ENCODE measurements at regions not wholly inside any gene's neighbourhood (a gene's known extent, or its start where the extent isn't known, plus 50 kb on each side); places are given as distances from the start of the nearest gene placed in this dataset.
"Not testable (repeated sequence)": the region's sequence is repeated elsewhere in the genome, so short reads cannot be mapped to it uniquely, and the experiment has no call there.

DNA sequence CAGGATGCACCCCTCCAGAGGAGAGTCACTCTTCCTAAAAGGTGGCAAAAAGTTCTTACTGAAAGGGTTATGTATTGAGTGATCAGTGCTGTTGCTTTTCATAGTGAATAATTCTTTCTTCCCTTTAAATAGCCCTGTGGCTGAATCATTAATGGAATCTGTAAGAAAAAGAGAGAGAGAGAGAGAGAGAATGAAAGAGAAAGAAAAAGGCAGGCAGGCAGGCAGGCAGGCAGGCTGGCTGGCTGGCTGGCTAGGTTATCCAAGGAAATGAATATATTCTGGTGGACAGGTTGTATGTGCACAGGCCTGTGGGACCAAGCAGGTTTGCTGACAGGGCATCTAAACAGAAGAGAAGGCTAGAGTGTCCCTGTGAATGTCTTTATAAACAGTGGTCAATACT is 100.5 kb downstream of the DLEU7 start:
- no peak for TF ChIP-seq POU2F2 (IDR thresholded peaks at IDR 0.05; ENCODE audit: low read depth, low read length)
- TF ChIP-seq PAX5 (IDR thresholded peaks at IDR 0.05; ENCODE audit: insufficient read depth, low read length, severe bottlenecking) = no peak
- TF ChIP-seq TAF1 (IDR thresholded peaks at IDR 0.05; ENCODE audit: low read depth, low read length) = no peak
- TF ChIP-seq POLR2AphosphoS5 (IDR thresholded peaks at IDR 0.05; ENCODE audit: low read depth, low read length) = no peak
- no peak for TF ChIP-seq SPI1 (IDR thresholded peaks at IDR 0.05; ENCODE audit: low read depth, low read length)
- TF ChIP-seq POLR2A (IDR thresholded peaks at IDR 0.05; ENCODE audit: low read depth, low read length) = no peak

DNA sequence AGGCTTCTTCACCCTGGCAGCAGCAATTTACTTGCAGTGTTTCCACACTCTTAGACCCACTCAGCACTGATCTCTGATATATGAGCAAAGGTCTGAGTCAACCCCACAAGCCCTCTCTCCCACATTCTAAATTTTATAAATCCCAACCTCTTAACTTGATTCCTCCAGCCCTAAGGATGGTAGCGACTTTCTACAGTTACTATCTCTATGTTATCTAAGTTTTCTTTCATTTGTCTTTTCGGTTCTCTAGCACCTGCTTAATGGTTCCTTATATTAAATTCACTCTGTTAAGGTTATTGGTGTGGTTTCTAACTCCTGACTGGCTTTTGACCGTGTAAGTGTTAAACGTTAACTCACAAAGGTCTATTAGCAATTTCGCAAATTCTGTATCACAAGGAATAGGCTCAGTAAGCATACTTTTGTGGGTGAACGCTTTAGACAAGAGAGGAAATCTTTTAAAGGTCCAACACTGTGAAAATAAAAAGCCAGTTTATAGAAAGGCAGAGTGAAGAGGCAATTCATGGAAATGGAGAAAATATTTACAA is 99.3 kb downstream of the DLEU7 start:
- TF ChIP-seq SPI1 (IDR thresholded peaks at IDR 0.05; ENCODE audit: low read depth, low read length) (no peak), POLR2AphosphoS5 (IDR thresholded peaks at IDR 0.05; ENCODE audit: low read depth, low read length) (no peak), POLR2A (IDR thresholded peaks at IDR 0.05; ENCODE audit: low read depth, low read length) (no peak)
- FAIRE-seq = no peak
- no peak for DNase-seq (ENCODE audit: insufficient read length, low spot score)

More for the DNA sequence above, 100.5 kb downstream of the DLEU7 start:
- DNase-seq (ENCODE audit: insufficient read length, low spot score) (no peak), FAIRE-seq (no peak)

DNA sequence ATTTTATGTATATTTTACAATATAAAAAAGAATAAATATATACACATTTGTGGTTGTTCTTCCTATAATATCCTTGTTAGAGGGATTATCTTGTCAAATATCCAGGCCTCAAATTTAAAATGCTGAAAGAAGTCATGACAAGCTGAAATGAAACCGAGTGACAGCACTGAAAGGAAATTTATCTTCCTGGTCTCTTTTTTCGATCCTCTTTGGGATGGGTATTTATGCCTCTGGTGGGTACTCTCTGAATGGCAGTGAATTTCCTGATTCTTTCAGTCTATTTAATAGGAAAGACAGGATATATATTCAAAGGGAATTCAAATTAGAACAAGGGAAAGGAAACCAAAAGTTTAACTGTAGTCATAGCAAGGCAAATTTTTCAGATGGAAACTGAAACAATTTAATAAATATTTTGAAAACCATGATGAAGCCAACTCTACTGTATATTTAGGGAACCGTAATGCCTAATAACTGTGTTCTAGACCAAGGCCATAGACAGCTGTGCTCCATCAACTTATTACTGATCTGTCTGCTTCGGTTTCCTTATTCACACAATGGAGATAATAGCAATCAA is 97.9 kb downstream of the DLEU7 start:
- FAIRE-seq (no peak), DNase-seq (ENCODE audit: insufficient read length, low spot score) (no peak)
- TF ChIP-seq PAX5 (IDR thresholded peaks at IDR 0.05; ENCODE audit: insufficient read depth, low read length, severe bottlenecking) (no peak), POU2F2 (IDR thresholded peaks at IDR 0.05; ENCODE audit: low read depth, low read length) (no peak), TAF1 (IDR thresholded peaks at IDR 0.05; ENCODE audit: low read depth, low read length) (no peak), POLR2A (IDR thresholded peaks at IDR 0.05; ENCODE audit: low read depth, low read length) (no peak), POLR2AphosphoS5 (IDR thresholded peaks at IDR 0.05; ENCODE audit: low read depth, low read length) (no peak)

DNA sequence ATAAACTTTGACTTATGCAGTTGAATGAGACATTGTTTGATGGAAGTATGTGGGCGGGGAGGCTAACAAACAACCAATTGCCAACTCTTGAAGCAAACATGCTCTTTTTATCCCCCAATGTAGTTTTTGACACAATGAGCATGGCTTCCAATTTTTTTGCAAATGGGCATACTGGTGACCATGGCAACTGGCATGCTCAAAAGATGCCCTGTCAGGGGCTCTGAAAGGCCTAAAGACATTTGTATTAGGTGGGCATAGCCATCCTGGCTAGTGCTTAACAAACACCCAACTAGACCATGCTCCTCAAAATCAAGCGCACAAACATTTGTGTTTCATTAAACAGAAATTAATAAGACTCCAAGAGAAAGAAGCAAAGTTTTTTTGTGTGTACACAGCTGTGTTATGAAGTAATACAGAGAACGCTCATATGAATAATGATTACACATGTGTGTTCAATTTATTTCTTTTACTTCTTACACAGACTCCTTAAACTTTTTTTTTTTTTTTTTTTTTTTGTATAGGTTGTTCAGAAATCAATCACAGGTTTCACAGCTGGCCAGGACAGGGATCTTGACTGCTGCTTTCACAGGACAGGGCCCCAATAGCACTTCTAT is 95.6 kb downstream of the DLEU7 start:
- TF ChIP-seq SPI1 (IDR thresholded peaks at IDR 0.05; ENCODE audit: low read depth, low read length) = no peak
- no peak for TF ChIP-seq TAF1 (IDR thresholded peaks at IDR 0.05; ENCODE audit: low read depth, low read length)
- TF ChIP-seq POLR2A (IDR thresholded peaks at IDR 0.05; ENCODE audit: low read depth, low read length) = no peak
- TF ChIP-seq POU2F2 (IDR thresholded peaks at IDR 0.05; ENCODE audit: low read depth, low read length) = no peak
- TF ChIP-seq PAX5 (IDR thresholded peaks at IDR 0.05; ENCODE audit: insufficient read depth, low read length, severe bottlenecking) = no peak
- no peak for TF ChIP-seq POLR2AphosphoS5 (IDR thresholded peaks at IDR 0.05; ENCODE audit: low read depth, low read length)
- FAIRE-seq = no peak

DNA sequence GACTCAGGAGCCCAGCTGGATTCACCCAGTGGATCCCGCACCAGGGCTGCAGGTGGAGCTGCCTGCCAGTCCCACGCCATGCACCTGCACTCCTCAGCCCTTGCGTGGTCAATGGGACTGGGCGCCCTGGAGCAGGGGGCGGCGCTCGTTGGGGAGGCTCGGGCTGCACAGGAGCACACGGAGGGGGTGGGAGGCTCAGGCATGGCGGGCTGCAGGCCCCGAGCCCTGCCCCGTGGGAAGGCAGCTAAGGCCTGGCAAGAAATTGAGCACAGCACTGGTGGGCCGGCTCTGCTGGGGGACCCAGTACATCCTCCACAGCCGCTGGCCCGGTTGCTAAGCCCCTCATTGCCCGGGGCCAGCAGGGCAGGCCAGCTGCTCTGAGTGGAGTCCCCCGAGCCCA is 90.3 kb downstream of the DLEU7 start:
- not testable (repeated sequence) for DNase-seq (ENCODE audit: insufficient read length, low spot score); FAIRE-seq

More for the DNA sequence above, 95.6 kb downstream of the DLEU7 start:
- DNase-seq (ENCODE audit: insufficient read length, low spot score) = no peak

DNA sequence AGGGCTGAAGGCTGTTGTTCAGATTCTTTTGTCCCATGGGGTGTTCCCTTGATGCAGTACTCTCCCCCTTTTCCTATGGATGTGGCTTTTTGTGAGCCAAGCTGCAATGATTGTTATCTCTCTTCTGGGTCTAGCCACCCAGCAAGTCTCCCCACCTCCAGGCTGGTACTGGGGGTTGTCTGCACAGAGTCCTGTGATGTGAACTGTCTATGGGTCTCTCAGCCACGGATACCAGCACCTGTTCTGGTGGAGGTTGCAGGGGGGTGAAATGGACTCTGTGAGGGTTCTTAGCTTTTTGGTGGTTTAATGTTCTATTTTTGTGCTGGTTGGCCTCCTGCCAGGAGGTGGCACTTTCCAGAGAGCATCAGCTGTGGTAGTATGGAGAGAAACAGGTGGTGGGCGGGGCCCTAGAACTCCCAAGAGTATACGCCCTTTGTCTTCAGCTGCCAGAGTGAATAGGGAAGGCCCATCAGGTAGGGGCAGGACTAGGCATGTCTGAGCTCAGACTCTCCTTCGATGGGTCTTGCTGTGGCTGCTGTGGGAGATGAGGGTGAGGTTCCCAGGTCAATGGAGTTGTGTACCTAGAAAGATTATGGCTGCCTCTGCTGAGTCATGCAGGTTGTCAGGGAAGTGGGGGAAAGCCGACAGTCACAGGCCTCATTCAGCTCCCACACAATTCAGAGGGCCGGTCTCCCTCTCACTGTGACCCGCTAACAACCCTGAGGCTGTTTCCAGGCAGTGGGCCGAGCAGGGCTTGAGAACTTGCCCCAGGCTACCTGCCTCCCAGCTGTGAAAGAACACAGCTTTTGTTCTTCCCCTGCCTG is 87.4 kb downstream of the DLEU7 start:
- not testable (repeated sequence) for FAIRE-seq; DNase-seq (ENCODE audit: insufficient read length, low spot score)

DNA sequence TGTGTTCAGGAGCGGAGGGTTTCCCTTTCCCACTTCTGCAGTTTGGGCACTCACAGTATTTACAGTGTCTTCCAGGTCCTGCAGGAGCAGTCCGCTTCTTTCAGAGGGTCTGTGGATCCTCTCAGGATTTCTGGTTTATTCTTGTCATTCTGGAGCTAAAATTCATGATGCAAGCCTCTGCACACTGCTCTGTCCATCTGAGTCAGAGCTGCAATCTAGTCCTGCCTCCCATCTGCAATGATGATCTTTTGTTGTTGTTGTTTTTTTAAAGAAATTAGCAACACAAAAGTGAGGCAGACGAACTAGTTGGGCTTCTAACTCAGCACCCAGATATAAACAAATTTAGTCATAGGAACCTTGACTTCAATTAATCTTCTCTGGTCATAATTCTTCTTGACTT is 86.5 kb downstream of the DLEU7 start:
- FAIRE-seq (no peak), DNase-seq (ENCODE audit: insufficient read length, low spot score) (no peak)
- TF ChIP-seq POLR2AphosphoS5 (IDR thresholded peaks at IDR 0.05; ENCODE audit: low read depth, low read length) (no peak), POU2F2 (IDR thresholded peaks at IDR 0.05; ENCODE audit: low read depth, low read length) (no peak), POLR2A (IDR thresholded peaks at IDR 0.05; ENCODE audit: low read depth, low read length) (no peak), TAF1 (IDR thresholded peaks at IDR 0.05; ENCODE audit: low read depth, low read length) (no peak), SPI1 (IDR thresholded peaks at IDR 0.05; ENCODE audit: low read depth, low read length) (no peak), PAX5 (IDR thresholded peaks at IDR 0.05; ENCODE audit: insufficient read depth, low read length, severe bottlenecking) (no peak)

DNA sequence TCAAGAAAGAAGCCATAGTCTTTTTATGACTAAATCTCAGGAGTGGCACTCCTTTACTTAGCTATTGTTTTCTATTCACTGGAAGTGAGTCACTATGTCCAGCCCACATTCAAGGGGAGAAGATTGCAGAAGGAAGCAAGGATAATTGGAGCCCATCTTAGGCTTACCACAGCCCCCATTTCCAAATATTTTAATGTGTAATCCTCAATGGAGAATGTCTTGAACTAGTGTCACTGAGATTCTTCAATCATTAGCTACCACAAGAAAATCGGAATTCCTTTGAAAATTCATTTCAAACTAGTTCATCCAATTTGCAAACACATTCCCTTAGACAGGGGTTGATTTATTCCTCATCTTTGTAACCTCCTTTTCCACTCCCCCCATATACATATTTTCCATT is 84.7 kb downstream of the DLEU7 start:
- FAIRE-seq = no peak
- TF ChIP-seq POLR2A (IDR thresholded peaks at IDR 0.05; ENCODE audit: low read depth, low read length) (no peak), TAF1 (IDR thresholded peaks at IDR 0.05; ENCODE audit: low read depth, low read length) (no peak), SPI1 (IDR thresholded peaks at IDR 0.05; ENCODE audit: low read depth, low read length) (no peak), POLR2AphosphoS5 (IDR thresholded peaks at IDR 0.05; ENCODE audit: low read depth, low read length) (no peak), PAX5 (IDR thresholded peaks at IDR 0.05; ENCODE audit: insufficient read depth, low read length, severe bottlenecking) (no peak), POU2F2 (IDR thresholded peaks at IDR 0.05; ENCODE audit: low read depth, low read length) (no peak)
- no peak for DNase-seq (ENCODE audit: insufficient read length, low spot score)

DNA sequence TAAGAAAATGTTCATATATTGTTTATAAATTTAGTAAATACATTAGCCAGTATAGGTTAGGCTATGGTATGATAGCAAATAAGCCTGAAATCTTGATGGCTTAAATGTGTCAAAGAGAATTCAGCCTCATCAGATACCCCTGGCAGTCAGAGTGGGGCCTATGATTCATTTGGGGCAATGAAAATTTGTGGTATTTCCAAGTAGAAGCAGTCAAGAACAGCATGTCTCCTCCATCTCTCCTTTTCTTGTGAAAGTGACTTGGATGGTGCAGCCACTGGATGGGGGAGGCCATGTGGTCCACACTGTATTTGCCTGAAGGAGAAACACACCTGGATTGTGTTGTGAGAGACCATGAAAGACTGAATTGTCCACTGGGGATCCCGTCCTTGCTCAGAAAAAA is 82.7 kb downstream of the DLEU7 start:
- no peak for TF ChIP-seq POU2F2 (IDR thresholded peaks at IDR 0.05; ENCODE audit: low read depth, low read length)
- no peak for TF ChIP-seq POLR2AphosphoS5 (IDR thresholded peaks at IDR 0.05; ENCODE audit: low read depth, low read length)
- TF ChIP-seq PAX5 (IDR thresholded peaks at IDR 0.05; ENCODE audit: insufficient read depth, low read length, severe bottlenecking) = no peak
- no peak for TF ChIP-seq TAF1 (IDR thresholded peaks at IDR 0.05; ENCODE audit: low read depth, low read length)
- no peak for TF ChIP-seq POLR2A (IDR thresholded peaks at IDR 0.05; ENCODE audit: low read depth, low read length)
- no peak for FAIRE-seq
- no peak for DNase-seq (ENCODE audit: insufficient read length, low spot score)

DNA sequence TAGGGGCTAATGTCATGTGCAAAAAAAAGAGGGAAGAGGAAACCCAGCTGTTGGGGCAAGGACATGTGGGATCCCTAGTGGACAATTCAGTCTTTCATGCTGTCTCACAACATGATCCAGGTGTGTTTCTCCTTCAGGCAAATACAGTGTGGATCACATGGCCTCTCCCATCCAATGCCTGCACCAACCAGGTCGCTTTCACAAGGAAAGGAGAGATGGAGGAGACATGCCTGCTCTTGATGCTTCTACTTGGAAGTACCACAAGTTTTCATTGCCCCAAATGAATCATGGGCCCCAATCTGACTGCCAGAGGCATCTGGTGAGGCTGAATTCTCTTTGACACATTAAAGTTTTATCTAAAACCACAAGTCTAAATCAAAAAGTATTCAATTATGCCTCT is 82.1 kb downstream of the DLEU7 start:
- no peak for FAIRE-seq
- no peak for DNase-seq (ENCODE audit: insufficient read length, low spot score)
- TF ChIP-seq PAX5 (IDR thresholded peaks at IDR 0.05; ENCODE audit: insufficient read depth, low read length, severe bottlenecking) (no peak), TAF1 (IDR thresholded peaks at IDR 0.05; ENCODE audit: low read depth, low read length) (no peak), POU2F2 (IDR thresholded peaks at IDR 0.05; ENCODE audit: low read depth, low read length) (no peak), SPI1 (IDR thresholded peaks at IDR 0.05; ENCODE audit: low read depth, low read length) (no peak), POLR2A (IDR thresholded peaks at IDR 0.05; ENCODE audit: low read depth, low read length) (no peak), POLR2AphosphoS5 (IDR thresholded peaks at IDR 0.05; ENCODE audit: low read depth, low read length) (no peak)

Measured in GM12891 (cell line).